GM21737 (cell line): ENCODE measurements at regions not wholly inside any gene's neighbourhood (a gene's known extent, or its start where the extent isn't known, plus 50 kb on each side); places are given as distances from the start of the nearest gene placed in this dataset.
"Not testable (repeated sequence)": the region's sequence is repeated elsewhere in the genome, so short reads cannot be mapped to it uniquely, and the experiment has no call there.

Source experiments
- ATAC-seq: cut with Tn5 transposase; IDR thresholded peaks from one replicate; pipeline ENCODE4 v1.9.1; 2021; ENCODE audit warnings: mild to moderate bottlenecking, moderate library complexity; ENCODE audit not compliant: unreplicated experiment

- no peak for ATAC-seq
Measured at GRCh38 chr7:23887660-23888059, 177.6 kb downstream of the STK31 start.

DNA sequence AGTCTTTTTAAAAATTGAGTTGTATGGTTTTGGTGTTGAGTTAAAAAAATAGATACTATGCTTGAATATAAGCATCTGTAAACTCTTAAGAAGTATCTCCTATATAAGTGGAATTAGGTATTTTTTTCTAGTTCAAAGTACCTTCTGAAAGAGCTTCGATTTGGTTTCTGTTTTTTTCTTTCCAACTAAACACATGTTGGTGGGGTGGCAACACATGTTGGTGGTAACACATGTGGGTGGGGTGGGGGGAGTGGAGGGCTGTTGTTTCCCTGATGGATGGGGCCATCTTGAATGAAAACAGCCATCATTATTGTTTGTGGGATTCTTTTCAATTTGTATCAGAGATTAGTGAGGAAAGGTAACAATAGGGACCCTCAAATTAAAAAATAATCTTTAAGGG, 178.9 kb downstream of the STK31 start:
- no peak for ATAC-seq

GRCh38 chr7:23889566-23889965, 179.5 kb downstream of the STK31 start:
- no peak for ATAC-seq

- no peak for ATAC-seq
Measured at GRCh38 chr7:23892019-23892418, 182.0 kb downstream of the STK31 start.

DNA sequence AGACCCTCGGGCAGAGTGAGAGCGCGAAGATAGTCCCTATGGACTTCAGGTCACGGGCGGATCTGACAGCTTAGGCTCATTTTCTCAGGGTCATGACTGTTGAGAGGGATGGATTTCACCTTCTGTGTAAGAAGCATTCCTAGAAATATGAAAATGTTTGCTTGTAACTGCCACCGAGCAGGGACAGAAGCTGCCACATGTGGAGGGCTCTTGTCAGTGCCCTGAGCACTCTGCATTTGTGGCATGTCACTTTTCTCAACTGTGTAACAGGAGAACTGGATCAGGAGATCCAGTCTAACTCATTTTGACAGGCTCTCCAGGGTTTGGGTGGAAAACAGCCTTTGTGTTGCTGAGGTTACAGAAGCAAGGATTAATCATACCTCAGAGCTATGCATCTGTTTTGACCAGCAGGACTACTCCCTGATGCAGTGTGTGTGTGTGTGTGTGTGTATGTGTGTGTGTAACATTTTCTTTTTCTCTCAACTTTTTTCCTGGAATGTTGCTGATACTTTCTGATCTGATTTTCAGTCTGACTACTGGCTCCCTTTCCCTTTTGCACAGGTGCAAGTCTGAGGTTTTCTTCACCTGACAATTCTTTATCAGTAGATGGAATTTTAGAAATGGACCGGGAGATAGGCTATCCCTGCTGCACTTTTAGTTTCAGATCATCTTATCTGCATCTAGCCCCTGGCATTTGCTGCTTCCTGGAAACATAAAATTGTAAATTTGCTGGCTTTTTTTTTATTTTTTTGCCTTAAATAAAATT, 183.3 kb downstream of the STK31 start:
- ATAC-seq, result no peak

GRCh38 chr7:23893942-23894891, 184.2 kb downstream of the STK31 start:
- ATAC-seq, result no peak

DNA sequence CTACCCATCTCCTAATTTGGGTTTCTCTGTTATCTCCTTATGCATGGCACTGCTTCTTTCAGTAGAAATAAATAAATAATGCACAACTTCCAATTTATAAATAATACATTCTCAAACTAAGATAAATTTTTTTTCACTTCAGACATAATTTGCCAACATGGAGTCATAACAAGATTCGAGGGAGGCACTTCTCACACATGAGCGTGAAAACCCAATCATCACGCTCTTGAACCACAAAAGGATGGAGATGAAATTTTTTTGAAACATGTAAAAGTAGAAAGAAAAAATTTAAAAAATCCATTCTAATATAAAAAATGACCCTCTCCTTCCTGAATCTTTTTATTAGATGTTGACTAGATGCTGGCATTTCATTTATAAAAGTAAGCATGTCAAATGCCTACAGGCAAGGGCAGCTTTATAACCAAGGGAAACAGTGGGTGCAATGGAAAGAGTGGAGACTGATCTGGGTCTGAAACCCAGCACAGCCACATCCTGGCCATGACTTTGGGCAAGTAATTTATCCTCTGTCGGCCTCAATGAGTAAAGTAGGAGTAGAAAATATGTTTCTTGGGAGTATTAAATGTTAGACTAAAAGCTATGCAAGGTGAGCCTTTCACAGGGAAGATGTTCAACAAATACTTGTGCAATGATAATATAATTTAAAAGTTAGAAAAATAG, 185.0 kb downstream of the STK31 start:
- ATAC-seq, result no peak

- ATAC-seq, result no peak
Measured at GRCh38 chr7:23895666-23896096, 185.7 kb downstream of the STK31 start.

GRCh38 chr7:23898619-23899018, 188.6 kb downstream of the STK31 start:
- no peak for ATAC-seq

DNA sequence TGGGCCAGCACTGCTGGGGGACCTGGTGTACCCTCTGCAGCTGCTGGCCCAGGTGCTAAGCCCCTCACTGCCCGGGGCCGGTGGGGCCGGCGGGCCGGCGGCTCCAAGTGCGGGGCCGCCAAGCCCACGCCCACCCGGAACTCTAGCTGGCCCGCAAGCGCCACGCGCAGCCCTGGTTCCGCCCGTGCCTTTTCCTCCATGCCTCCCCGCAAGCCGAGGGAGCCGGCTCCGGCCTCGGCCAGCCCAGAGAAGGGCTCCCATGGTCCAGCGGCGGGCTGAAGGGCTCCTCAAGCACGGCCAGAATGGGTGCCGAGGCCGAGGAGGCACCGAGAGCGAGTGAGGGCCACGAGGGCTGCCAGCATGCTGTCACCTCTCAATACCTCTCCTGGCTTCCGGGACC, 194.9 kb downstream of the STK31 start:
- not testable (repeated sequence) for ATAC-seq

- no peak for ATAC-seq
Measured at GRCh38 chr7:23907012-23907411, 197.0 kb downstream of the STK31 start.

- ATAC-seq, result no peak
Measured at GRCh38 chr7:23909426-23909825, 199.4 kb downstream of the STK31 start.

DNA sequence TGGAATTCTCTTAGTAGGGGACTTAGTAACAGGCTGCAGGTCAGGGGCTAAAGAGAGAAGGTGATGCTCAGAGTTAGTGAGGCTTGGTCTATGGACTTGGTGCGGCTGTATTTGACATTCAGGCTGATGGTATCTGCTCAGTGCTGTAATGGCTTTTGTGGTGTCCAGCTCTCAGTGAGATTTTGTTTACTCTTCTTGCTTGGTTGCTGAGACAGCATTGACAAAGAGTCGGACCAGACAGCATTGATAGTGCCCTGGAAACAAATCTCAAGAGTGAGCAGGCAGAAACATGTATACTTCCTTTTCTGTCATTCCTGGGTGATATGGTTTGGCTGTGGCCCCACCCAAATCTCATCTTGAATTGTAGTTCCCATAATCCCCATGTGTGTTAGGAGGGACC, 202.0 kb downstream of the STK31 start:
- no peak for ATAC-seq

DNA sequence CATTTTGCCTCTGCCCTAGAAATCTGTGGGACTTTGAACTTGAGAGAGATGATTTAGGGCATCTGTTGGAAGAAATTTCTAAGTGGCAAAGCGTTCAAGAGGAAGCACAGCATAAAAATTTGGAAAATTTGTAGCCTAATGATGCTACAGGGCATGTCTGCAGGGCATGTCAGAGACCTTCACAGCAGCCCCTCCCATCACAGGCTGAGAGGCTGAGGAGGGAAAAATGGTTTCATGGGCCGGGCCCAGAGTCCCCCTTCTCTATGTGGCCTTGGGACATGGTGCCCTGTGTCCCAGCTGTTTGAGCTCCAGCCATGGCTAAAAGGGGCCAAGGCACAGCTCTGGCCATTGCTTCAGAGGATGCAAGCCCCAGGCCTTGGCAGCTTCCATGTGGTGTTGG, 203.0 kb downstream of the STK31 start:
- ATAC-seq, result no peak

- ATAC-seq, result no peak
Measured at GRCh38 chr7:23915236-23915635, 205.2 kb downstream of the STK31 start.

- ATAC-seq, result no peak
Measured at GRCh38 chr7:23918286-23918685, 208.3 kb downstream of the STK31 start.

- ATAC-seq, result no peak
Measured at GRCh38 chr7:23918856-23919255, 208.8 kb downstream of the STK31 start.

DNA sequence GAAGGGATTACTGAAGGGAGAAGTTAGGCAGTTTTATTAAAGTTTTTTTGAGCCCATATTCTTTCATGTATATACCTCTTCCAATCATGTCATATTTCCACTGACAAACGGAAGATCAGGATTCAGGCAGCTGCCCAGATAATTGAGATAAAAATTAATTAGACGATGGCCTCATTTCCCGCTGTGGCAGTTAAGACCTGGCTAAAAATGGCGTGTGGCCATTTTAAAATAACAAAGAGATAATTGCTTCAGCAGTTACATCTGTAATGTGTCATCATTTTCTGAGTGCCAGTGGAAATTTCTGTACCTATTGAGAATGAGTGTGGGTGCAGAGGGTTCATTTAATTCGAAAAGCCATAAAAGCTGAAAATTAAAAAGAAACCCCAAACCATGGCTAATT, 215.1 kb downstream of the STK31 start:
- ATAC-seq, result no peak

- no peak for ATAC-seq
Measured at GRCh38 chr7:23927709-23928417, 217.8 kb downstream of the STK31 start.

- no peak for ATAC-seq
Measured at GRCh38 chr7:23928418-23928775, 218.4 kb downstream of the STK31 start.

DNA sequence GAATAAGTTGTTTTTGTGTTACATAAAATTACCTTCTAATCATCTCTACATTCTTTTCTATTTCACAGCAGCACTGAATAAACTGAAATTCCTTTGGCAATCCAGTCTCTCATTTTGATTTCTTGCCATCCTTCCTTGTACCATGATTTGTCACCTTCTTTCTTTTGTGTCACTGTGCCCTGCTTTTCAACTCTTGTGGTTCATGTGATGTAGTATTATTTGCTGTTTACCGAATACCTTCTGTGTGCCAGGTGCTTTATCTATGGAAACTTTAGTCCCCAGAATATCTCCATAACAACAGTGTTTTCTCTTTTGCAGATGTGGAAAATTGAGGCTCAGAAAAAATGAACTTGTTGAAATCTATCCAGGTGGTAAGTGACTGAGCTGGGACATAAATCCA, 220.3 kb downstream of the STK31 start:
- ATAC-seq, result no peak
